Stromal cell of bone marrow (primary cell): ENCODE measurements at regions not wholly inside any gene's neighbourhood (a gene's known extent, or its start where the extent isn't known, plus 50 kb on each side); places are given as distances from the start of the nearest gene placed in this dataset.
"Not testable (repeated sequence)": the region's sequence is repeated elsewhere in the genome, so short reads cannot be mapped to it uniquely, and the experiment has no call there.

Source experiments
- DNase-seq: peaks from one replicate; pipeline ENCODE4 v3.0.0-alpha.2; 2012; ENCODE audit warnings: low read depth

GRCh38 chr3:20822251-20822650 lies 636.2 kb upstream of the SGO1 start:
- DNase-seq: no peak

DNA sequence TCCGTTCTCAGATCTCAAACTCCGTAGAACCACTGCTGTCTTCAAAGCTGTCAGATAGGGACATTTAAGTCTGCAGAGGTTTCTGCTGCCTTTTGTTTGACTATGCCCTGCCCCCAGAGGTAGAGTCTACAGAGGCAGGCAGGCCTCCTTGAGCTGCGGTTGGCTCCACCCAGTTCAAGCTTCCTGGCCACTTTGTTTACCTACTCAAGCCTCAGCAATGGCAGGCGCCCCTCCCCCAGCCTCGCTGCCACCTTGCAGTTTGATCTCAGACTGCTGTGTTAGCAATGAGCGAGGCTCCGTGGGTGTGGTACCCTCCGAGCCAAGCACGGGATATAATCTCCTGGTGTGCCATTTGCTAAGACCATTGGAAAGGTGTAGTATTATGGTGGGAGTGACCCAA lies 634.9 kb upstream of the SGO1 start:
- DNase-seq: not testable (repeated sequence)

DNA sequence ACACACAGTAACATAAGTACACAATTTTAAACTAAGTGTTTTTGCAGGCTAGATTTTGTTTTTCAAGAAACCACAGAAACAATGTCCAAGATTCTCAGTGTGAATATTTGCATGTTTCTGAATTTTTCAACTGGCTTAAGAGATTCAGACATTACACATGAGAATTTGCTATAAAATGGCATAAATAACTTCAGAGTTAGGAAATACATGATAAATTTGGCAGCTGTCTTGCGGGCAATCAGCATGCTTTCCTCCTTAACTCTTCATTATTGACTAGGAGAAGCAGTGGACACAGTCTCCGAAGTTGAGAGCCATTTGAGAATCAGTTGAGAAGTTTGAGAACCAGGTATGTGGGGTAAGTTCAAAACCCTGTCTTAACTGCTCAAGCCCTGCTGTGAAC lies 625.6 kb upstream of the SGO1 start:
- DNase-seq: peak; percentile 3

DNA sequence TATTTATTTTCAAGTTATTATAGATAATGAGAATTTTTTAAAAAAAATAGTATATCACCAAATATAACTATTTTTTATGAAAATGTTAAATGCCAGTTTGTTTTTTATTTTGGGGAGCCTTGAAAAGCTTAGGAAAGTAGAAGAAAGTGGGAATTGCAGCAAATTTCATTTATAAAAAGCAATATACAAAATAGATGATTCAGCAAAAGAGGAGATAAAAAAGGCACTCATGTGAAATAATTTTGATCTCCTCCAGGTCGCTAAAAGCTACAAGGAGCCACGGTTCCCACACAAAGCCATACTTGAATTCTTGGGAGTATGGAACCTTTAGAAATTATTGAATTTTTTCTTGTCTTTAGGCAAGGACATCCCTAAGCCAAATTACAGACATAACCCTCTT lies 625.0 kb upstream of the SGO1 start:
- no peak for DNase-seq

GRCh38 chr3:20810555-20810954 lies 624.5 kb upstream of the SGO1 start:
- DNase-seq: no peak

- DNase-seq: no peak
These were observed 623.4 kb upstream of the SGO1 start for GRCh38 chr3:20809356-20809755.

DNA sequence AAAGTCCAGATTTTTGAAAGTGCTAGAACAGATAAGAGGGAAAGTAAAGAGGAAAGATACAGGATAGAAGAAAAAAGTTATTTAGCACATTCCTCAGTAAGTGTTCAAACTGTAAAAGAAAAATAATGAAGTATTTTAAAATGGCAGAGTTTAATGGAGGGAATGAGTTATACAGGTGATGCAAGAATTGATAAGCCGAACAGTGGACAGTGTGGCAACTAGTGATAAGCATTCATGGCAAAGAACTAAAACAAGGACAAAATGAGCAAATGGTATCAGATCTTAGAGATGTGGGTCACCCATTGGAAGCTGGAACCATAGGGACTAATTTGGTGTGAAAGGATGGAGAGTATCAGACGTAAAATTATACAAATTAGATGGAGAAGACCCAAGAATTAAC lies 622.9 kb upstream of the SGO1 start:
- no peak for DNase-seq

DNA sequence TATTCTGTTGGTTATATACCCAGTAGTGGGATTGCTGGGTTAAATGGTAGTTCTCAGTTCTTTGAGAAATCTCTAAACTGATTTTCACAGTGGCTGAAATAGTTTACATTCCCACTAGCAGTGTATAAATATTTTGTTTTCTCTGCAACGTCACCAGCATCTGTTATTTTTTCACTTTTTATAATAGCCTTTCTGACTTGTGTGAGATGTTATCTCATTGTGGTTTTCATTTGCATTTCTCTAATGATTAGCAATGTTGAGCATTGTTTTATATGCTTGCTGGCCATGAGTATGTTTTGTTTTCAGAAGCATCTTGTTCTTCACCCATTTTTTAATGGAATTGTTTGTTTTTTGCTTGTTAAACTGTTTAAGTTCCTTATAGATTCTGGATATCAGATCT lies 612.7 kb upstream of the SGO1 start:
- no peak for DNase-seq

DNA sequence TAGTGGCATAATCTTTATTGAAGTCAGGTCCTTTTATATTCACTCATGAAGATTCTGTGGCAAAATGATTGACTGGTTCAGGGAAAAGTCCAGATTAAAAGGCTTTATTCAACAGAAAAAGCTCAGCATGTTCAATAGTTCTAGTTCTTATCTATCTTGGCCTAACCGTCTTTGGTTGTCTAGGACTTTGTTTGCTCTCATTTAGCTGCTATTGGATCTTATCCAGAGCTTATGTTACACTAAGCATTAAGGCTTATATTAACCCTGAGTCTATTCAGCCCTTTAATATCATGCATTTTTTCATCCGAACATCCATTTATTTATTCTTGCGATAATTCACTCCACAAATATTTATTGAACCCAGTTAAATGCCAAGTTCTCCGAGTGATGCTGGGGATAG lies 601.0 kb upstream of the SGO1 start:
- no peak for DNase-seq

DNA sequence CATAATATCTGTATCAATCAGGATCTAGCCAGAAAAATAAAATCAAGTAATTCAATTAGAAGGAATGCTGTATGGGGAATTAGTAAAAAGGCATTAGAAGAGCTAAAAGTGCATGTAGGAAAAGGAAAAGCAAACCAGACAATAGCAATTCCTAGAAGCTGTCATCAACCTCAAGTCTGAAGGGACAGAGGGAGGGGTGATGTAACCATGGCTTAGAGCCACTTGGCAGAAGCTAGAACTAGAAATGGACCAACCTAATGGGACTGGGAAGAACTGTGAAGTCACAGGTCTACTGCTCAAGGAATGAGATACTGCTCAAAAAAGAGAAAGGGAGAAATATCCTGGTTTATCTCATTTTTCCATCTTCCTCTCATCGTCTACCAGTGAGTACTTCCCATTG lies 590.7 kb upstream of the SGO1 start:
- DNase-seq: no peak

DNA sequence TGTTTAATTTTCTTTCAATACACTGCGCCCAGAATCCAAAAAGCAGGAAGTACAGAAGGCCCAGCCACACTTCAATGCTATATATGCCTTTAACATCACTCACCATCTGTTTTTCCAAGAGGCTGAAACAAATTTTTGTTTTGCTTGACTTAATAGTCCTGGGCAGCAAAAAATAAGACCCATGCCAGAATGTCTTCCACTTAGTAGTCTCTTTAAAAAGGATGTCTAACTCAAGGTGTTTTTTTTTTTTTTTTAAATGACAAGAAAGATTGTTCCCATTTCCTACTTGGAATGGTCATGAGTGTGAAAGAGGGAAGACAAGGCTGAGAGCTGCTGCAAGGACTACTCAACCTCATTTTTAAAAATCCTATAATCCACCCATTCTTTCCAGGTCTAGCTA lies 590.3 kb upstream of the SGO1 start:
- no peak for DNase-seq

DNA sequence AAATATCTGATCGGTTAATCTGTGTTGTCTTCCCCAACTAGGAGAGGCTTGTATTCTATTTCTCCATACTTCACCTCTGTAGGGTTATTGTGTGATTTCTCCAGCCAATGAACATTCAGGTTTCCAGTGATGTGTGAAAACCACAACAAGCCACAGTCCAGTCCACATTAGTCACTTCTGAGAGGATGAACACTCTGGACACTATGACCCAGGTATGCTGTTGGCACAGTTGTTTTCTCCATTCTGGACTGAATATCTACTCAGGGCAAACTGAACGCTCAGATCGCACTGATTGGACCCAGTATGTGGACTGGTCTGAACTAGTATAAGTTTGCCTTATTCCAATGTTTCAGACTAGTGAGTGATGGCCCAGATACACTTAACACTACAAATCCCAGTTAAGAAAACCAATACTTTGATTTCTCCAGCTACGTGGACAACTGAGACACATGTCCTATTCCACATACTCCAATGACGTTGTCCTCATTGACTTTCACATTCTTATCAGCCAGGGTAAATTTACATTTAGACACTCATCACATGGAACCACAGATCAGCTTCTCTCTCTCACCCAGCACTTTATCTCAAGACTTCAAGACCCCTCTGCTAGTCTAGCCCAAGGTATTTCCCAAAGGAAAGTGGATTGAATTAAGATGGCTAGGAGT lies 587.4 kb upstream of the SGO1 start:
- DNase-seq: no peak

- DNase-seq: no peak
These were observed 586.9 kb upstream of the SGO1 start for GRCh38 chr3:20772869-20773268.

GRCh38 chr3:20769430-20769829 lies 583.4 kb upstream of the SGO1 start:
- DNase-seq: no peak

DNA sequence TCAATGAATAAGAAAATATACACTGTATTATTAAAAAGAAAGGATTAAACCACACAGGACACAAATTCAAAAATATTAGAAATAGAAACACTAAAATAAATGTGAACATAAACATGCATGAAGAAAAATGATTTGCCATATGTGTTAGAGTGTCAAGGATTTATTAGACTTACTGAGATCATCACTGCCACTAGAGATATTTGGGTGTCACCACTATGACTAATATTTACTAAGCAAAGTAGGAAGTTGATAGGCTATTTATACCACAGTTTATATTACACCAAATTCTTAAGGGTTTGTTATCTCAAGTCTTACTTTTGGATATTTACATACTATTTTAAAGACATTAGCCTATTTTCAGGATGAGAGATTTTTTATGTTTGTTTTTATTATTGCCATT lies 575.0 kb upstream of the SGO1 start:
- DNase-seq: no peak

DNA sequence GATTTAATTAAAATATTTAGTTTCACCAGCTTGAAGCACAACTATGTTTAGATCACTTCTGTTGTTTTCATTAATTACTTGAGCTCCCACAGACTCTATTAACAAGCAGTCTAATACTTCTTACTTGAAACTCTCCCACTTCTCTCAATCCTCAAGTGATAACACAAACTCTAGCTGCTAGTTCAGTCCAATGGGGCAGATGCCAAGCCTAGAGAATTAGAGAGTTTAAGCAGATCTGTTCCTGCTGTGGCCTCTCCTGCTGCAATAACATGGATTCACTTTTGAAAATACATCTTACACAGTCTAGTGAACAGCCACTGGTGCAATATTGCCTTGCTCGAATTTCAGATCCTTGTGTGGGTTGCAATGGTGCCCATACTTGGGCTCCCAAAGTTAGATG lies 566.4 kb upstream of the SGO1 start:
- no peak for DNase-seq

- no peak for DNase-seq
These were observed 565.3 kb upstream of the SGO1 start for GRCh38 chr3:20751296-20751695.

- DNase-seq: no peak
These were observed 561.7 kb upstream of the SGO1 start for GRCh38 chr3:20747741-20748140.

- DNase-seq: no peak
These were observed 557.7 kb upstream of the SGO1 start for GRCh38 chr3:20743553-20744321.

DNA sequence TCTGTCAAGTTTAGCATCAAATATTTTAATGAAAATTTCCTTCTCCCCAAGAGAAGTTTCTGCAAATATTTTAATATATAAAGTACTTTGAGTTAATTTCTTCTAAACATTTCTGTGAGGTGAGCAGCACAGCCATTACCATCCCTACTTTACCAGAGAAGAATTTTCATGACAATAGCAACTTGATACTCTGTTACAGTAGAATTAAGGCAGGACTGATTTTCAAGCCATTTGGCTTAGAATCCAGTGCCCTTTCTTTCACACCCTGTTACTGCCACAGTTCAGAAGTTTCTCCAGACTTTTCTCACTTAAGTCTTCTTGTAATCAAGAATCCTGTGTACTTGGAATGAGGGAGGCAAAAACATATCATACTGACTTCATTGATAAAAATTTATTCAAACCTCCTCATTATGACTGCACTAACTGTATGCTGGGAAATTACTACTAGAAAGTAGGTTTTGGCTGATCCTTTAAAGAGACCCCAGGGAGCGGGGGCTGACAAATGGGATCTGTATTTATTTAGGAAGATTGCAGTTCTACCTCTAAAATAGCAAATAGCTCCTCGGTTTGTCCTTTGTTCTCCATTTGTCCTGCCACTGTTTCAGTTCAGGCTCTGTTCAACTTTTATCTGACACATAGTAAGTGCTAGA lies 557.0 kb upstream of the SGO1 start:
- no peak for DNase-seq

DNA sequence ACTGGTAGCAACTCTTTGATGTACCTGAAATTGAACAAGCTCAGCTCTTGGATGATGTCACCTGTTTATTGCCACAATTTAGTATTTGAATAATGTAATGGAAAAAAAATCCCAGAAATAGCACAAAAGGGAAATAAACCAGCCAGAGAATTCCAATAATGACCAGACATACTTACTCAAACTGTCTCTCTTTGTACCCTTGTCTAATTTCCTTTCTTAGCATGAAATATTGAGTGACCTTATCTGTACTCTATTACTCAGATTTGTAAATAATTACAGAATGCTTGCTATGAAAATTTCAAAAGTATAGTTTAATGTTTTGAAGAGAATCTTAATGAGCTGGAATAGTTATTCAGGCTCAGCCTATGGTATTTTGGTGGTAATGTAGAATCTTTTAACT lies 555.4 kb upstream of the SGO1 start:
- no peak for DNase-seq

DNA sequence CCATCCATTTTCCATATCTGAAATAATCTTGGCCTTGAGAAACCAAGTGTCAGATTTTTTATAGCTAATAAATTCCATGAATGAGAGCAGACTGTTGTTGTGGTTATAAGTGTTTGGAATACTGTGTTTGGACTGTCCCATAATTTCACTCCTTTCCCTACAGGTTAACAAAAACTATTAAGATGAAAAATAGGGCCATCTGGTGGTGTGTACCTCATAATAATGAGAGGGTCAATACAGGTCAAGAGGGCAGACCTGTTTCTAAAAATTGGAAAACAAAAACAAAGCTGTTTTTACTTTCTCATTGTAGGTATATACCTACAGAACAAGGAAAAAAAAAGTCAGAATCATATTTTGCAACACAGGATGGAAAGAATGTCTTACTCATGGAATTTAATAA lies 553.8 kb upstream of the SGO1 start:
- DNase-seq: no peak

DNA sequence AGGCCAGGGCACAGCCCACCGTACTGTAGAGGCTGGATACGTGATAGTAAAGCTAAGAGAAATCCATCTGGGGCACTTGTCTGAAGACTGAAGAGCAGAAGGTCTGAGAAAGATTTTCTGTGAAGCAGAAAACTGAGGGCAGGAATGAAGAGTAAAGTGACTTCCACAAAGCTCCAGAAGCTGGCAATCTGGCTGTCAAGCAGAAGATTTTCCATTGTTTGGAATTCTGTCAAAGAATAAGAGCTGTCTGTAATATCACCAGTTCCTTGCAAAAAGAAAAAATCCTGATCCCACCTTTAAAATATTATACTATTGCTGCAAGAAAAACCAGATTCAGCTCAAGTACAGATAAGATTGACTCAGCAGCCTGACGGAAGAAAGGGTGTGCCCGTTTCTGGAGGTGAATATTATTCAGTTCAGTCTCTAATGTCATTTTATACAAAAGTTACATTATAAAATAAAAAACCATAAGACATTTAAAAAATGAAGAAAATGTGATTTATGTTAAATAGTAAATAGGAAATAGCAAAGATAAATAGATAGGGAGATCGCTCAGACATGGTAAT lies 550.4 kb upstream of the SGO1 start:
- no peak for DNase-seq
